ENCODE measurements at regions not wholly inside any gene's neighbourhood (a gene's known extent, or its start where the extent isn't known, plus 50 kb on each side); places are given as distances from the start of the nearest gene placed in this dataset.

DNA sequence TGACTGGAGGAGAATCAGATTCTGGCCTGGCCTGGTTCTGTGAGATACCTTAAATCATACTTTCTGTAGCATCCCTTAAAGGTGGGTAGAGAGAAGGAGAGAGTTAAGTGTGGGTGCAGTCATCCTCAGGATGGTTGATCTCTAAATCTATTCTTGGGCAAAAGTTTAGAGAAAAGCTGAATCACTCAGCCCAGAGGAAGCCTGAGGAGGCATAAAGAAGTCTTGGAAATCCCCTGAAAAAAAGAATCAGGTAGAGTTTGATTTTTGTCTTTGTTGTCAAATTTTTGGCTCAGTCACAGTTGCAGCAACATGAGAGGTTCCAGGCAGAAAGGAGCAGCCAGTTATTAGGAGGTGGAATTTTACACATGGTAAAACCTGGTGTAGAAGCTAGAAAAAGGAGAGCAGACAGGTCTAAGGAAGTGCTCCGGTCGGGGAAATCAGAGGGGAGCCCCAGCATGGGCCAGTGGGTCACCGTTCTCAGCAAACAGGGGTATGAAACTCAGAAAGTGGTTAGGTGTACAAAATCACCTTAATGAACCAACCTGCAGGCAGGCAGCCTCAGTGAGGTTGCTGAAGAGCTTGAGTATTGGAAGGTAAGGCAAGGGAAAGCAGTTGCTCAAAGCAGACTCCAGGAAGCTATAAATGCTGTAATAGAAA lies 116.2 kb upstream of the CNTLN start (continued):
- TF ChIP-seq, protein P1, sequence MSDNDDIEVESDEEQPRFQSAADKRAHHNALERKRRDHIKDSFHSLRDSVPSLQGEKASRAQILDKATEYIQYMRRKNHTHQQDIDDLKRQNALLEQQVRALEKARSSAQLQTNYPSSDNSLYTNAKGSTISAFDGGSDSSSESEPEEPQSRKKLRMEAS (IDR thresholded peaks at IDR 0.05) = no peak
- TF ChIP-seq MAFF (IDR thresholded peaks at IDR 0.05; ENCODE audit: low read depth, low read length) = no peak

- Histone ChIP-seq H3K79me2 (ENCODE audit: insufficient read depth, low read length) (no peaks in the 10 kb centered on the region), H3K9ac (ENCODE audit: insufficient read depth, low read depth, low read length) (no peak overlapping the region), H3K9me3 (ENCODE audit: low read length) (no peaks in the 10 kb centered on the region; the same call in 1 of the 2 replicates), H2AFZ (ENCODE audit: low read length) (no peak overlapping the region), H3K36me3 (replicated peaks in 1 of 2; ENCODE audit: control insufficient read depth in 1 of 2, insufficient read depth in 2 of 2, low read length in 2 of 2) (no peaks in the 10 kb centered on the region), H3K27me3 (ENCODE audit: control insufficient read depth in 1 of 2, insufficient read depth in 2 of 2, low read length in 2 of 2) (no peaks in the 10 kb centered on the region), H3K4me2 (ENCODE audit: low read depth, low read length) (no peak overlapping the region), H3K27ac (ENCODE audit: extremely low read length, insufficient read depth, low read length) (no peak overlapping the region), H3K4me3 (replicated peaks in 1 of 3; ENCODE audit: insufficient read depth in 1 of 3, low read depth in 2 of 3, low read length in 3 of 3) (no peak overlapping the region), H4K20me1 (ENCODE audit: insufficient read depth, low read length) (no peaks in the 10 kb centered on the region), H3K4me1 (ENCODE audit: insufficient read depth, low read length) (no peaks in the 10 kb centered on the region)
- in situ Hi-C loops (cut with HindIII; ENCODE audit: extremely low pct_ligation_motif_present, low pct_unique_long_range_greater_than_20kb) = no loop called here
- WGBS (ENCODE audit: low lambda C conversion rate) = 32% methylated on average over 4 of the region's 10 CpGs
- no peak for TF ChIP-seq ZNF484 (CRISPR knock-in tag; IDR thresholded peaks at IDR 0.05; ENCODE audit: borderline replicate concordance, low read depth)
- TF ChIP-seq DNMT3B (CRISPR knock-in tag; conservative IDR thresholded peaks at IDR 0.05) = no peak
- ATAC-seq (no peak), FAIRE-seq (no peak), DNase-seq (ENCODE audit: low spot score) (no peak)
- BruUV-seq (replicated peaks) = no TSS peak
- CTCF ChIA-PET (ENCODE audit: low intra/inter-chr PET ratio, low total read pairs) = no interaction called here
- intact Hi-C loops (cut with micrococcal nuclease; ENCODE audit: unreplicated experiment) = no loop called here
- POLR2A ChIA-PET = no interaction called here
Measured at GRCh38 chr9:17017931-17018491, 116.8 kb upstream of the CNTLN start.

DNA sequence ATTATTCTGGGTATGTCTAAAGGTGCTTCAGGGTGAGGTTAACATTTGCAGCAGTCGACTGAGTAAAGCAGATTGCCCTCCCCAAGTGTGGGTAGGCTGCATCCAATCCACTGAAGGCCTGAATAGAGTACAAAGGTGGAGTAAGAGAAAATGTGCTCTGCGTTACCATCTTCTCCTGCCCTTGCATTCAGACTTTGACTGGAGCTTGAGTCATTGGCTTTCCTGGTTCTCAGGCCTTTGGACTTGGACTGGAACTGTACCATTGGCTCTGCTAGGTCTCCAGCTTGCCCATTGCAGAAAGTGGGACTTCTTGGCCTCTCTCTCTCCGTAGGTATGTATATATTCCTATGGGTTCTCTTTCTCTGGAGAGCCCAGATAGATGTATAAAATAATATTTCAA lies 120.9 kb upstream of the CNTLN start:
- no TSS peak for BruUV-seq (replicated peaks)
- FAIRE-seq = no peak
- CTCF ChIA-PET (ENCODE audit: low intra/inter-chr PET ratio, low total read pairs) = no interaction called here
- TF ChIP-seq ZNF570 (CRISPR knock-in tag; IDR thresholded peaks at IDR 0.05; ENCODE audit: borderline replicate concordance) (no peak), ZFAT (CRISPR knock-in tag; conservative IDR thresholded peaks at IDR 0.05) (no peak), ZNF484 (CRISPR knock-in tag; IDR thresholded peaks at IDR 0.05; ENCODE audit: borderline replicate concordance, low read depth) (no peak), IRF1 (CRISPR knock-in tag; IDR thresholded peaks at IDR 0.05; ENCODE audit: low read depth) (no peak), HBP1 (CRISPR knock-in tag; IDR thresholded peaks at IDR 0.05; ENCODE audit: low read depth) (no peak), STAT5B (CRISPR knock-in tag; IDR thresholded peaks at IDR 0.05) (no peak), NFYB (CRISPR knock-in tag; IDR thresholded peaks at IDR 0.05) (no peak), SYNCRIP (IDR thresholded peaks at IDR 0.05; ENCODE audit: insufficient read depth, low read depth, low read length) (no peak), SPEN (CRISPR knock-in tag; IDR thresholded peaks at IDR 0.05; ENCODE audit: low read depth) (no peak)
- TF ChIP-seq, protein P2, sequence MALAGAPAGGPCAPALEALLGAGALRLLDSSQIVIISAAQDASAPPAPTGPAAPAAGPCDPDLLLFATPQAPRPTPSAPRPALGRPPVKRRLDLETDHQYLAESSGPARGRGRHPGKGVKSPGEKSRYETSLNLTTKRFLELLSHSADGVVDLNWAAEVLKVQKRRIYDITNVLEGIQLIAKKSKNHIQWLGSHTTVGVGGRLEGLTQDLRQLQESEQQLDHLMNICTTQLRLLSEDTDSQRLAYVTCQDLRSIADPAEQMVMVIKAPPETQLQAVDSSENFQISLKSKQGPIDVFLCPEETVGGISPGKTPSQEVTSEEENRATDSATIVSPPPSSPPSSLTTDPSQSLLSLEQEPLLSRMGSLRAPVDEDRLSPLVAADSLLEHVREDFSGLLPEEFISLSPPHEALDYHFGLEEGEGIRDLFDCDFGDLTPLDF (CRISPR knock-in tag; IDR thresholded peaks at IDR 0.05) = no peak

More for the DNA sequence above, 120.9 kb upstream of the CNTLN start:
- DNase-seq (ENCODE audit: low spot score) = no peak
- POLR2A ChIA-PET = no interaction called here
- intact Hi-C loops (cut with micrococcal nuclease; ENCODE audit: unreplicated experiment) = no loop called here
- H3K27me3 ChIP-seq (ENCODE audit: control insufficient read depth in 1 of 2, insufficient read depth in 2 of 2, low read length in 2 of 2) = no peaks in the 10 kb centered on the region
- no peaks in the 10 kb centered on the region for H3K36me3 ChIP-seq (replicated peaks in 1 of 2; ENCODE audit: control insufficient read depth in 1 of 2, insufficient read depth in 2 of 2, low read length in 2 of 2)
- H3K4me3 ChIP-seq (replicated peaks in 1 of 3; ENCODE audit: insufficient read depth in 1 of 3, low read depth in 2 of 3, low read length in 3 of 3) = no peak overlapping the region
- H2AFZ ChIP-seq (ENCODE audit: low read length) = no peak overlapping the region
- in situ Hi-C loops (cut with HindIII; ENCODE audit: extremely low pct_ligation_motif_present, low pct_unique_long_range_greater_than_20kb) = no loop called here
- H3K27ac ChIP-seq (ENCODE audit: extremely low read length, insufficient read depth, low read length) = no peak overlapping the region
- WGBS (ENCODE audit: low lambda C conversion rate) = 9% methylated on average over 3 of the region's 3 CpGs
- no peaks in the 10 kb centered on the region for H3K4me1 ChIP-seq (ENCODE audit: insufficient read depth, low read length)
- no peaks in the 10 kb centered on the region for H3K79me2 ChIP-seq (ENCODE audit: insufficient read depth, low read length)
- no peaks in the 10 kb centered on the region; the same call in 1 of the 2 replicates for H3K9me3 ChIP-seq (ENCODE audit: low read length)
- no peak overlapping the region for H3K9ac ChIP-seq (ENCODE audit: insufficient read depth, low read depth, low read length)
- ATAC-seq = no peak
- no peaks in the 10 kb centered on the region for H4K20me1 ChIP-seq (ENCODE audit: insufficient read depth, low read length)
- no peak overlapping the region for H3K4me2 ChIP-seq (ENCODE audit: low read depth, low read length)
